HCT116 (cell line): ENCODE measurements at regions not wholly inside any gene's neighbourhood (a gene's known extent, or its start where the extent isn't known, plus 50 kb on each side); places are given as distances from the start of the nearest gene placed in this dataset.
"Not testable (repeated sequence)": the region's sequence is repeated elsewhere in the genome, so short reads cannot be mapped to it uniquely, and the experiment has no call there.

Experiments
- ATAC-seq: fragments of 200-7000 bp; cut with Tn5 transposase; 2 replicates; pipeline ENCODE4 v1.9.1; 2020; ENCODE audit warnings: mild to moderate bottlenecking, moderate library complexity
- BruUV-seq: library from RNA; stranded (reverse); fragments of 400-500 nt; replicated peaks from 2 replicates; lab custom pipeline; 2021; lab: Mats Ljungman, UMichigan
- CTCF ChIA-PET: fragments of 300-600 bp; sonication (Branson Sonifier 250); formaldehyde crosslinking; loops from one replicate; lab custom pipeline; 2021; ENCODE audit warnings: antibody characterized with exemption; lab: Charles Lee
- POLR2A ChIA-PET: fragments of 300-600, 350-600 bp; sonication (Branson Sonifier 250); formaldehyde crosslinking; loops from one replicate; lab custom pipeline; 2021; ENCODE audit warnings: antibody characterized with exemption; lab: Charles Lee
- RAD21 ChIA-PET, 2 experiments: fragments of 300-600 bp; sonication (Branson Sonifier 250); formaldehyde crosslinking; loops; one replicate each; lab custom pipeline; 2023; ENCODE audit warnings: low total read pairs in 2 of 2; ENCODE audit not compliant: uncharacterized antibody in 2 of 2, unreplicated experiment in 2 of 2, low non-redundant PET in 1 of 2; lab: Charles Lee
- DNase-seq: peaks from one replicate; pipeline ENCODE4 v3.0.0-alpha.2; 2010; ENCODE audit warnings: low read depth, low spot score
- H2AFZ ChIP-seq: fragments of 200-600 bp; shearing (Covaris generic), sonication (generic); 2 replicates; pipeline ENCODE4 v1.6.1; 2017; ENCODE audit warnings: low read depth, mixed run types, mixed read lengths, antibody characterized with exemption, low read length; ENCODE audit not compliant: poor library complexity, severe bottlenecking
- H3K27ac ChIP-seq: 2 replicates; pipeline ENCODE4 v1.5.1; 2012; ENCODE audit warnings: low read depth, low read length
- H3K27me3 ChIP-seq: fragments of 200-600 bp; sonication (generic); 2 replicates; pipeline ENCODE4 v1.6.1; 2016; ENCODE audit warnings: mixed run types, low read length, mixed read lengths; ENCODE audit not compliant: insufficient read depth
- H3K36me3 ChIP-seq, 2 experiments: fragments of 200-500 bp in 1 of 2; fragments of 200-600 bp in 1 of 2; sonication (Bioruptor generic) in 1 of 2; sonication (generic) in 1 of 2; 2 replicates each; pipeline versions ENCODE4 v1.5.1 to v1.6.1; 2014 to 2016; ENCODE audit warnings: low read length in 2 of 2, inconsistent platforms in 1 of 2, mixed read lengths in 1 of 2, mixed run types in 1 of 2; ENCODE audit not compliant: insufficient read depth in 2 of 2, control insufficient read depth in 1 of 2
- H3K4me1 ChIP-seq, 2 experiments: fragments of 200-600 bp in 1 of 2; sonication (generic) in 1 of 2; 2 replicates each; pipeline versions ENCODE4 v1.5.1 to v1.6.1; 2012 to 2017; ENCODE audit warnings: low read length in 2 of 2, inconsistent platforms in 1 of 2, mild to moderate bottlenecking in 1 of 2, mixed read lengths in 1 of 2, mixed run types in 1 of 2, moderate library complexity in 1 of 2; ENCODE audit not compliant: insufficient read depth in 2 of 2, control insufficient read depth in 1 of 2
- H3K4me2 ChIP-seq: fragments of 200-600 bp; sonication (generic); 2 replicates; pipeline ENCODE4 v1.6.1; 2017; ENCODE audit warnings: mixed run types, low read length, mixed read lengths
- H3K4me3 ChIP-seq, 2 experiments: fragments of 200-600 bp in 1 of 2; sonication (generic) in 1 of 2; replicated peaks in 1 of 2; 2 replicates each; pipeline ENCODE4 v1.5.1; 2011 to 2016; ENCODE audit warnings: low read length in 2 of 2, control low read depth in 1 of 2, low read depth in 1 of 2, mild to moderate bottlenecking in 1 of 2, mixed read lengths in 1 of 2, mixed run types in 1 of 2
- H3K79me2 ChIP-seq: fragments of 200-600 bp; sonication (generic); 2 replicates; pipeline ENCODE4 v1.6.1; 2017; ENCODE audit warnings: mild to moderate bottlenecking, mixed run types, low read length, moderate library complexity, mixed read lengths; ENCODE audit not compliant: insufficient read depth
- H3K9ac ChIP-seq: fragments of 200-600 bp; sonication (generic); 2 replicates; pipeline ENCODE4 v1.6.1; 2016; ENCODE audit warnings: low read length, mixed read lengths
- H3K9me2 ChIP-seq: fragments of 200-600 bp; sonication (generic), shearing (Covaris generic); 2 replicates; pipeline ENCODE4 v1.6.1; 2017; ENCODE audit warnings: mixed run types, mild to moderate bottlenecking, moderate library complexity; ENCODE audit not compliant: insufficient read depth
- H3K9me3 ChIP-seq, 2 experiments: fragments of 200-500 bp in 1 of 2; fragments of 200-600 bp in 1 of 2; sonication (Bioruptor generic) in 1 of 2; sonication (generic) in 1 of 2; 2 replicates each; pipeline ENCODE4 v1.6.1; 2014 to 2017; ENCODE audit warnings: low read length in 2 of 2, mixed read lengths in 2 of 2, inconsistent platforms in 1 of 2, low read depth in 1 of 2, mild to moderate bottlenecking in 1 of 2, mixed run types in 1 of 2, moderate library complexity in 1 of 2; ENCODE audit not compliant: control insufficient read depth in 1 of 2, insufficient read depth in 1 of 2
- H4K20me1 ChIP-seq: fragments of 200-600 bp; sonication (generic), shearing (Covaris generic); 2 replicates; pipeline ENCODE4 v1.6.1; 2017; ENCODE audit warnings: mixed run types, mild to moderate bottlenecking, moderate library complexity; ENCODE audit not compliant: insufficient read depth
- intact Hi-C: fragments of 100-400 bp; cut with micrococcal nuclease; formaldehyde crosslinking; loops from 2 replicates; pipeline ENCODE4 v1.10.0; 2022

DNA sequence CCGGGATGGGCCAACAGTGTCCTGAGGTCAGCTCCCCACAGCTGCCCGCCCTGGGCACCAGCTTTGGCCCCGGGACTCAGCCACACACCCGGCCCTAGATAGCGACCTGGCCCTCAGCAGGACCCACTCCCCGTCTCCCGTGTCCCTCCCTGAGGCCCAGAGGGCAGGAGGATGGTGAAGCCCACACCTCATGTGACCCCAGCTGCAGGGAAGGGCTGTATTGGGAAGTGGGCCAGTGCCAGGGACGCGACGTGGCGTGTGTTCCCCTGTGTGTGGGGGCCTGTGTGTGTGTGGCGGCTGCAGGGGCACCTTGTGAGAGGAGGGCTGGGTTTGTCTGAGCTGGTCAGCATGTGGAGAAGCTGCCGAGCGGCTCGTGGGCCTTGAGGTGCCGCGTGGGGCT is 241.7 kb downstream of the TMEM121 start:
- RAD21 ChIA-PET, H3K4me1 ChIP-seq, H3K27ac ChIP-seq, H3K9me3 ChIP-seq, H3K36me3 ChIP-seq, H3K79me2 ChIP-seq, H2AFZ ChIP-seq, H3K9ac ChIP-seq, H3K4me2 ChIP-seq, DNase-seq, CTCF ChIA-PET, POLR2A ChIA-PET, ATAC-seq, intact Hi-C loops, BruUV-seq, H3K4me3 ChIP-seq, H3K9me2 ChIP-seq, H3K27me3 ChIP-seq, H4K20me1 ChIP-seq: not testable (repeated sequence)

DNA sequence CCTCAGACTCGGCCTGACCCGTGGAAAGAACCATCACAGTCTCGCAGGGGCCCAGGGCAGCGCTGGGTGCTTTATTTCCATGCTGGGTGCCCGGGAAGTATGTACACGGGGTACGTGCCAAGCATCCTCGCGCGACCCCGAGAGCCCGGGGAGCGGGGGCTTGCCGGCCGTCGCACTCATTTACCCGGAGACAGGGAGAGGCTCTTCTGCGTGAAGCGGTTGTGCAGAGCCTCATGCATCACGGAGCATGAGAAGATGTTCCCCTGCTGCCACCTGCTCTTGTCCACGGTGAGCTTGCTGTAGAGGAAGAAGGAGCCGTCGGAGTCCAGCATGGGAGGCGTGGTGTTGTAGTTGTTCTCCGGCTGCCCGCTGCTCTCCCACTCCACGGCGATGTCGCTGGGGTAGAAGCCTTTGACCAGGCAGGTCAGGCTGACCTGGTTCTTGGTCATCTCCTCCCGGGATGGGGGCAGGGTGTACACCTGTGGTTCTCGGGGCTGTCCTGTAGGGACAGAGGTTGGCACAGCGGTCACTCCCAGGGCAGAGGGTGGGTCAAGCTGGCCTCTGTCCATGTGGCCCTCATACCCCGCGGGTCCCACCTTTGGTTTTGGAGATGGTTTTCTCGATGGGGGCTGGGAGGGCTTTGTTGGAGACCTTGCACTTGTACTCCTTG is 242.8 kb downstream of the TMEM121 start:
- POLR2A ChIA-PET, H3K9ac ChIP-seq, ATAC-seq, BruUV-seq, H3K36me3 ChIP-seq, H3K4me1 ChIP-seq, H3K27me3 ChIP-seq, H3K9me2 ChIP-seq, H3K9me3 ChIP-seq, intact Hi-C loops, H3K4me3 ChIP-seq, DNase-seq, H3K4me2 ChIP-seq, RAD21 ChIA-PET, H2AFZ ChIP-seq, CTCF ChIA-PET, H3K79me2 ChIP-seq, H4K20me1 ChIP-seq, H3K27ac ChIP-seq: not testable (repeated sequence)

DNA sequence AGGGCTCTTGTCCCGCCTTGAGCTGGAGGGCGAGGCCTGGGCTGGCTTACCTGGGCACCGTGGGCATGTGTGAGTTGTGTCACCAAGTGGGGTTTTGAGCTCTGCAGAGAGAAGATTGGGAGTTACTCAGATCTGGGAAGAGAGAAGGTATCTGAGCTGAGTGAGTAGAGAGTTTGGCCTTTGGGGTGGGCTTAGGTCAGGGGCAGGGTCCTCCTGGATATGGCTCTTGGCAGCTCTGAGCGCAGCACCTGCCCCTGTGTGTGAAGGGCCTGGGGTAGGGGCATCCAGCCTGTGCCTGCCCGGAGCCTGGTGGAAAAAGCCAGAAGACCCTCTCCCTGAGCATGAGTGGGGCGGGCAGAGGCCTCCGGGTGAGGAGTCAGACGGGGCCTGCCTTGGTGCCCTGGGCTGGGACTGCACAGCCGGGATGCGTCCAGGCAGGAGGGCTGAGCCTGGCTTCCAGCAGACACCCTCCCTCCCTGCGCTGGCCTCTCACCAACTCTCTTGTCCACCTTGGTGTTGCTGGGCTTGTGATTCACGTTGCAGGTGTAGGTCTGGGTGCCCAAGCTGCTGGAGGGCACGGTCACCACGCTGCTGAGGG is 244.3 kb downstream of the TMEM121 start:
- H3K4me1 ChIP-seq, RAD21 ChIA-PET, DNase-seq, intact Hi-C loops, BruUV-seq, H3K4me2 ChIP-seq, ATAC-seq, H3K9ac ChIP-seq, H3K27ac ChIP-seq, H3K9me3 ChIP-seq, H2AFZ ChIP-seq, H4K20me1 ChIP-seq, H3K79me2 ChIP-seq, POLR2A ChIA-PET, H3K27me3 ChIP-seq, H3K36me3 ChIP-seq, CTCF ChIA-PET, H3K4me3 ChIP-seq, H3K9me2 ChIP-seq: not testable (repeated sequence)

DNA sequence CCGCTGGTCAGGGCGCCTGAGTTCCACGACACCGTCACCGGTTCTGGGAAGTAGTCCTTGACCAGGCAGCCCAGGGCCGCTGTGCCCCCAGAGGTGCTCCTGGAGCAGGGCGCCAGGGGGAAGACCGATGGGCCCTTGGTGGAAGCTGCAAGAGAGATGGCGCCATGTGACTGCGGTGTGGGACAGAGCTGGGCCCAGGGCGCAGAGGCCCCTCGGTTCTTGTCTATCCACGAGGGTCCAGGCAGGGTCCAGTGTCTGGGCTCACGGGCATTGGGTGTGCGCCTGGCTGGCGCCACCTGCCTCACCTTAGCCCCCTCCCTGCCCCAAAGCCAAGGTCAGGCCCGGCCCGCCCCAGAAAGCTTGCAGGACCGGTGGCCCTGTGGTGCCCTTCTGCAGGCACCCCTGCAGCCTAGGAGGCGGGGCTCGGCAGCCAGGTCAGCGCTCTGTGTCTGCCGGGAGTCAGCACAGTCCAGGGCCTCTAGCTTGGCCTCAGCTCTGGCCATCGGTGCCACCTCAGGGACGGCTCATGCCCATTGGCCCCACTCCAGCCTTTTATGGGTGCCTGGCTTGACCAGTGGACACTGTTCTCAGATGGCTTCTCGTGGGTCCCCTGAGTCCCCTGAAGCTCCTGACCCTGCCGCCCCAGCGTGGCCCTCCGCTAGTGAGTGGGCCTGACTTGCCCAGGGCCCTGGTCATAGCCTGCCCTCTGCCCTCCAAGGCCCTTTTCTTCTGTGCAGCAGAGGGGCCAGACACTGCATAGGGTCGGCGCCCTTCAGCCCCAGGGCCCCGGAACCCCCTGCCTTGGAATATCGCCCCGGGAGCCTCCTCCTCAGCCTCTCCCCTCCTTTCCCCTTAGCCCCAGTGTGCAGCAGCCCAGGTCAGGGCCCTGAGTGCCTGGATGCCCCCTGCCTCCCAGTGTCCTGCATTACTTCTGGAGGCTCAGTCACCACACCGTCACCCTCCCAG is 245.2 kb downstream of the TMEM121 start:
- H3K36me3 ChIP-seq, H3K27ac ChIP-seq, H3K9ac ChIP-seq, H3K9me2 ChIP-seq, H3K9me3 ChIP-seq, H4K20me1 ChIP-seq, H3K4me2 ChIP-seq, H3K4me1 ChIP-seq, BruUV-seq, CTCF ChIA-PET, H3K27me3 ChIP-seq, intact Hi-C loops, H3K4me3 ChIP-seq, RAD21 ChIA-PET, POLR2A ChIA-PET, H2AFZ ChIP-seq, H3K79me2 ChIP-seq, DNase-seq: not testable (repeated sequence)
- 0 out of 2 replicates have a peak, but pooled peaks have one; percentile 18 for ATAC-seq
